SK-N-SH treated with all-trans-retinoic acid at 6 μM for 48 hours (cell line): ENCODE measurements at regions not wholly inside any gene's neighbourhood (a gene's known extent, or its start where the extent isn't known, plus 50 kb on each side); places are given as distances from the start of the nearest gene placed in this dataset.

ENCODE experiments used
- ISL1 ChIP-seq: fragments of 250-450 bp; sonication (Bioruptor Pico); IDR thresholded peaks from 2 replicates; pipeline ENCODE4 v2.1.2; 2022; ENCODE audit warnings: mild to moderate bottlenecking, moderate library complexity
- ZNF8 ChIP-seq: fragments of 450-650 bp; formaldehyde crosslinking; IDR thresholded peaks from 2 replicates; pipeline ENCODE4 v1.5.0; 2020; ENCODE audit warnings: mild to moderate bottlenecking, moderate library complexity
- TF ChIP-seq, protein P1 (sequence below): fragments of 250-450 bp; sonication (Bioruptor Pico); IDR thresholded peaks from 2 replicates; pipeline ENCODE4 v1.5.1; 2020; ENCODE audit warnings: low read depth, mild to moderate bottlenecking, moderate library complexity

GRCh38 chr6:12359036-12359435 lies 68.9 kb downstream of the EDN1 start:
- TF ChIP-seq, protein P1, sequence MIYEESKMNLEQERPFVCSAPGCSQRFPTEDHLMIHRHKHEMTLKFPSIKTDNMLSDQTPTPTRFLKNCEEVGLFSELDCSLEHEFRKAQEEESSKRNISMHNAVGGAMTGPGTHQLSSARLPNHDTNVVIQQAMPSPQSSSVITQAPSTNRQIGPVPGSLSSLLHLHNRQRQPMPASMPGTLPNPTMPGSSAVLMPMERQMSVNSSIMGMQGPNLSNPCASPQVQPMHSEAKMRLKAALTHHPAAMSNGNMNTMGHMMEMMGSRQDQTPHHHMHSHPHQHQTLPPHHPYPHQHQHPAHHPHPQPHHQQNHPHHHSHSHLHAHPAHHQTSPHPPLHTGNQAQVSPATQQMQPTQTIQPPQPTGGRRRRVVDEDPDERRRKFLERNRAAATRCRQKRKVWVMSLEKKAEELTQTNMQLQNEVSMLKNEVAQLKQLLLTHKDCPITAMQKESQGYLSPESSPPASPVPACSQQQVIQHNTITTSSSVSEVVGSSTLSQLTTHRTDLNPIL (CRISPR knock-in tag), result no peak
- TF ChIP-seq ZNF8 (CRISPR knock-in tag) (no peak), ISL1 (CRISPR knock-in tag) (no peak)
